Fibroblast of the aortic adventitia (primary cell): ENCODE measurements at regions not wholly inside any gene's neighbourhood (a gene's known extent, or its start where the extent isn't known, plus 50 kb on each side); places are given as distances from the start of the nearest gene placed in this dataset.

ENCODE experiments used
- DNase-seq: peaks from one replicate; pipeline ENCODE4 v3.0.0-alpha.2; 2010; ENCODE audit warnings: low read depth
- H3K4me3 ChIP-seq: 2 replicates; pipeline ENCODE4 v1.5.1; 2011; ENCODE audit warnings: low read depth, mild to moderate bottlenecking, control low read depth, low read length, moderate library complexity
- CTCF ChIP-seq: IDR thresholded peaks from 2 replicates; pipeline ENCODE4 v1.5.1; 2011; ENCODE audit warnings: mild to moderate bottlenecking, low read length, control low read depth, inconsistent platforms; ENCODE audit not compliant: insufficient read depth

GRCh38 chr7:21135437-21135836 is 292.4 kb upstream of the SP4 start:
- no peak for TF ChIP-seq CTCF
- DNase-seq, result no peak
- H3K4me3 ChIP-seq, result no peak overlapping the region

GRCh38 chr7:21137640-21138039 is 290.2 kb upstream of the SP4 start:
- no peak for TF ChIP-seq CTCF
- no peak overlapping the region for H3K4me3 ChIP-seq
- no peak for DNase-seq

GRCh38 chr7:21140622-21141021 is 287.3 kb upstream of the SP4 start:
- no peak for TF ChIP-seq CTCF
- no peak for DNase-seq
- no peak overlapping the region for H3K4me3 ChIP-seq

- no peak for TF ChIP-seq CTCF
- no peak for DNase-seq
- no peak overlapping the region for H3K4me3 ChIP-seq
Measured at GRCh38 chr7:21141476-21141875, 286.4 kb upstream of the SP4 start.

- DNase-seq, result no peak
- no peak overlapping the region for H3K4me3 ChIP-seq
- TF ChIP-seq CTCF, result no peak
Measured at GRCh38 chr7:21142081-21142480, 285.8 kb upstream of the SP4 start.

GRCh38 chr7:21146642-21147423 is 281.1 kb upstream of the SP4 start:
- no peak for DNase-seq
- no peak overlapping the region for H3K4me3 ChIP-seq
- TF ChIP-seq CTCF, result no peak

GRCh38 chr7:21149809-21150208 is 278.1 kb upstream of the SP4 start:
- no peak for DNase-seq
- H3K4me3 ChIP-seq, result no peak overlapping the region
- TF ChIP-seq CTCF, result no peak
